NCI-H2107 treated with DMSO at 0.1 percent for 48 hours (cell line): ENCODE measurements at regions not wholly inside any gene's neighbourhood (a gene's known extent, or its start where the extent isn't known, plus 50 kb on each side); places are given as distances from the start of the nearest gene placed in this dataset.
"Not testable (repeated sequence)": the region's sequence is repeated elsewhere in the genome, so short reads cannot be mapped to it uniquely, and the experiment has no call there.

Experiments used
- DNase-seq: peaks from one replicate; lab custom pipeline; 2025; ENCODE audit not compliant: unreplicated experiment; lab: John Stamatoyannopoulos, UW

DNA sequence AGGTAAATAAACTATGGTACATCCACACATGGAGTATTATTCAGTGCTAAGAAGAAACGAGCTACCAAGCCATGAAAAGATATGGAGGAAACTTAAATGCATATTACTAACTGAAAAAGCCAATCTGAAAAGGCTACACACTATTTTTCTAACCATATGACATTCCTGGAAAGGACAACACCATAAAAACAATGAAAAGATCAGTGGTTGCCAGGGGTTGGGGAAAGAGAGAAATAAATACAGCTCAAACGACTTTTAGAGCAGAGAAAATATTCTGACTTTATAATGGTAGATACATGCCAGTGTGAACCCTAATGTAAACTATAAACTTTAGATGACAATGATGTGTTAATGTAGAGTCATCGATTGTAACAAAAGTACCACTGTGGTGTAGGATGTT lies 225.9 kb upstream of the BTBD3 start:
- no peak for DNase-seq

DNA sequence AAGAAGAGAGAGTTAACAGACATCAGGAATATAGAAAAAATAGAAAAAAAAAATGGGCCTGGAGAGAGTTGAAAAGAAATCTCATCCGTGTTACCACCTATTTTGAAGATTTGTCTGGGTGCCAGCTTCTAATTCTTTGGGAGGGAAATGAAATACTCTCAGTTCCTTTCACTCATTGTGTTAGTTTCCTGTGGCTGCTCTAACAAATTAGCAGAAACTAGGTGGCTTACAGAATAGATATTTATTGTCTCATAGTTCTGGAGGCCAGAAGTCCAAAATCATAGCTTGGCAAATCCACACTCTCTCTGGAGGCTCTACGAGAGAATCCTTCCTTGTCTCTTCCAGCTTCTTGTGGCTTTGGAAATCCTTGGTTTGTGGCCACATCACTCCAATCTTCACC lies 225.1 kb upstream of the BTBD3 start:
- no peak for DNase-seq

GRCh38 chr20:11694467-11694866 lies 223.2 kb upstream of the BTBD3 start:
- no peak for DNase-seq

GRCh38 chr20:11697055-11697454 lies 220.6 kb upstream of the BTBD3 start:
- DNase-seq: no peak

GRCh38 chr20:11697646-11698045 lies 220.0 kb upstream of the BTBD3 start:
- DNase-seq: no peak

GRCh38 chr20:11698124-11698523 lies 219.6 kb upstream of the BTBD3 start:
- no peak for DNase-seq

DNA sequence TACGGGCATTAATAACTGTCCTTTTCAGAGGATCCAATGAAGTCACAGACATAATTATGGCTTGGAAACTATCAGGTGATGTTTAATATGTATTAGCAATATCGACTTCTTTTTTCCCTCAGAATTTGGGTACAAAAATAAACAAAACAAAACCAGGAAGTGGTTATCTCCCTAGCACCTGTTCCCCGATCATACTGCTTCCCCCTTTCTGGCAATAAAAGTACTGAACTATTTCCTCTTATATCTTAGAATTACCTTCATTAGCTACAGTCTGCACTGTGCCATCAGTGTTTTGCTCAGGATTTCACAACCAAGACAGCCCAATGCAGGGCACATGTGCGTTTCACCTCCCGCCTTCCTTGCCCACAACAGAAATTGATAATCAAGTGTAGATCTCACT lies 216.9 kb upstream of the BTBD3 start:
- DNase-seq: no peak

GRCh38 chr20:11702721-11703518 lies 214.8 kb upstream of the BTBD3 start:
- no peak for DNase-seq

GRCh38 chr20:11705512-11705911 lies 212.2 kb upstream of the BTBD3 start:
- no peak for DNase-seq

GRCh38 chr20:11708223-11708622 lies 209.5 kb upstream of the BTBD3 start:
- not testable (repeated sequence) for DNase-seq

GRCh38 chr20:11711214-11711613 lies 206.5 kb upstream of the BTBD3 start:
- no peak for DNase-seq

DNA sequence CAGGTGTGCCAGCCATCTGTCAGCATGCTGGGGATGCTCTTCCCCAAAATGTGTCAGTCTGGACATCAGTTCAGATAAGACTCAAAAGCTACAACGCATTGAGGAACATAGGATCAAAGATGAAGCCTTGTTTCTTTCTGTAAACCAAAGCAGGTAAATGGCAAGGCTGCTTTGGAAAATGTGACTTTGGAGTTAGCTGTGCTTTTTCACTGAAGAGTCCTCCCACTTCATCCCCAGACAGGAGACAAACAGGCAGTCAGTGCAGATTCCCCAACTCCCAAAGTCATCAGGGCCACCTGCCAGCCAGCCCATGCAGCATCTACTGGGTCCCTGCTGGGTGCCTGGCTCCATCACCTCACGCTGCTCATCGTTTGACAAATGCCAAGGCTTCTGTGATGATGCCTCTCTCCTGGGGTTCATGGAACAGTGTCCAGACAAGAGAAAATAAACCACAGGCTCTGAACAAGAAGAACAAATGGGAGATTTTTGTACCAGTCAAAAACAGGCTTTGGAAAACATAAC lies 205.0 kb upstream of the BTBD3 start:
- no peak for DNase-seq

GRCh38 chr20:11714886-11715285 lies 202.8 kb upstream of the BTBD3 start:
- DNase-seq: no peak

- DNase-seq: peak; percentile 11
Observed at GRCh38 chr20:11716239-11716944, 201.3 kb upstream of the BTBD3 start.

GRCh38 chr20:11716945-11717248 lies 200.8 kb upstream of the BTBD3 start:
- DNase-seq: no peak

GRCh38 chr20:11717562-11717961 lies 200.1 kb upstream of the BTBD3 start:
- no peak for DNase-seq

GRCh38 chr20:11718474-11719094 lies 199.1 kb upstream of the BTBD3 start:
- no peak for DNase-seq

- no peak for DNase-seq
Observed at GRCh38 chr20:11719153-11719552, 198.5 kb upstream of the BTBD3 start.

GRCh38 chr20:11721411-11721810 lies 196.3 kb upstream of the BTBD3 start:
- DNase-seq: no peak

GRCh38 chr20:11724097-11724496 lies 193.6 kb upstream of the BTBD3 start:
- no peak for DNase-seq

- no peak for DNase-seq
Observed at GRCh38 chr20:11726026-11726425, 191.7 kb upstream of the BTBD3 start.

GRCh38 chr20:11727708-11728107 lies 190.0 kb upstream of the BTBD3 start:
- no peak for DNase-seq
